ENCODE measurements at regions not wholly inside any gene's neighbourhood (a gene's known extent, or its start where the extent isn't known, plus 50 kb on each side); places are given as distances from the start of the nearest gene placed in this dataset.

DNA sequence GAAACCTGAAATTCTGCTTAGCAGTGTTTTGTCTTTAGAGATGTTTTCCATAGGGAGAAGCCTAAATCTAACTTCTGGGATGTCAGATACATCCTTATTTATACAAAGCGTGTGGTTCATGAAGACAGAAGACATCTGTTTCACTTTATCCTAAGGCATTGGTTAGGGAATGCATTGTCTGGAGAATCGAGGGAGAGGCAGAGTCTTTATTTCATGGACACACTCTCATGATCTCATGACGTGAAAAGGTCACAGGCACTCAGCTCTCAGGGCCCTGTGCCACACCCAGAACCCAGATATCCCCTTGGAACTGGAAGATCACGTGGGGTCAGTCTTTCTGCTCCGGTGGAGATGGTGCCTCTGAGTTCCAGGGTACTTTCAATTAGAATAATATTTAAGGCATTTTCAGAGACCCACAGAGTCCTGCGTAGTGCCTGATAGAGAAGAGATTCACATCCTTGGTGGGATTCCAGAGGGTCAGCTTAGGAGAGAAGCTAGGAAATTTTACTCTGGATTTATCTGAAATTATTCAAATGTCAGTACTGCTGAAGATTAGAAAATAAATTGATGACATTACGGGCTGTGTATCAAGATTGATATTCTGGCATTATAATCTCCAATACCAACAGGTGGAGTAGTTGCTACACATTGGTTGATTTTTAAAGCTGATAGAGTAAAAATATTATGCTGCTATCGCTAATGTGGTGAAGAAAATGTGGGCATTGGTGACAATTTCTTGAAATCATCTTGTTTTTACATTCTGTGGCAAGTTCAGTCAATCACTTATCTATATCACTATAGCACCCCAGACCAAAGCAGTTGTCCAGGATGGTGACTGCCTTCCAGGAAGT, 378.3 kb downstream of the MTRR start:
- TF ChIP-seq, protein P1, sequence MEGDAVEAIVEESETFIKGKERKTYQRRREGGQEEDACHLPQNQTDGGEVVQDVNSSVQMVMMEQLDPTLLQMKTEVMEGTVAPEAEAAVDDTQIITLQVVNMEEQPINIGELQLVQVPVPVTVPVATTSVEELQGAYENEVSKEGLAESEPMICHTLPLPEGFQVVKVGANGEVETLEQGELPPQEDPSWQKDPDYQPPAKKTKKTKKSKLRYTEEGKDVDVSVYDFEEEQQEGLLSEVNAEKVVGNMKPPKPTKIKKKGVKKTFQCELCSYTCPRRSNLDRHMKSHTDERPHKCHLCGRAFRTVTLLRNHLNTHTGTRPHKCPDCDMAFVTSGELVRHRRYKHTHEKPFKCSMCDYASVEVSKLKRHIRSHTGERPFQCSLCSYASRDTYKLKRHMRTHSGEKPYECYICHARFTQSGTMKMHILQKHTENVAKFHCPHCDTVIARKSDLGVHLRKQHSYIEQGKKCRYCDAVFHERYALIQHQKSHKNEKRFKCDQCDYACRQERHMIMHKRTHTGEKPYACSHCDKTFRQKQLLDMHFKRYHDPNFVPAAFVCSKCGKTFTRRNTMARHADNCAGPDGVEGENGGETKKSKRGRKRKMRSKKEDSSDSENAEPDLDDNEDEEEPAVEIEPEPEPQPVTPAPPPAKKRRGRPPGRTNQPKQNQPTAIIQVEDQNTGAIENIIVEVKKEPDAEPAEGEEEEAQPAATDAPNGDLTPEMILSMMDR (IDR thresholded peaks at IDR 0.05; ENCODE audit: low read depth, low read length): peak; percentile 34
- no peak for TF ChIP-seq EZH2phosphoT487 (IDR thresholded peaks at IDR 0.05; ENCODE audit: low read depth)
